ENCODE measurements at regions not wholly inside any gene's neighbourhood (a gene's known extent, or its start where the extent isn't known, plus 50 kb on each side); places are given as distances from the start of the nearest gene placed in this dataset.

GRCh38 chr7:39888171-39888853, 61.7 kb upstream of the CDK13 start:
- TF ChIP-seq CTCF (IDR thresholded peaks at IDR 0.05; ENCODE audit: insufficient read depth, low read length) (no peak), POLR2AphosphoS5 (IDR thresholded peaks at IDR 0.05; ENCODE audit: low read depth) (no peak), GABPA (IDR thresholded peaks at IDR 0.05; ENCODE audit: low read depth) (no peak)

All from HL-60 (cell line).